GM23338 (cell line): ENCODE measurements at regions not wholly inside any gene's neighbourhood (a gene's known extent, or its start where the extent isn't known, plus 50 kb on each side); places are given as distances from the start of the nearest gene placed in this dataset.

ENCODE experiments used
- ATAC-seq: fragments of 200-7000 bp; cut with Tn5 transposase; 3 replicates; pipeline ENCODE4 v1.9.1; 2020
- DNase-seq: peaks from one replicate; pipeline ENCODE4 v3.0.0-alpha.2; 2015; ENCODE audit warnings: low spot score
- H2AFZ ChIP-seq: fragments of 200-600 bp; sonication (generic); 2 replicates; pipeline ENCODE4 v1.8.0; 2016; ENCODE audit warnings: antibody characterized with exemption, mild to moderate bottlenecking, moderate library complexity
- H3F3A ChIP-seq: fragments of 200-600 bp; sonication (generic); replicated peaks from 2 replicates; pipeline ENCODE4 v1.8.0; 2017; ENCODE audit warnings: antibody characterized with exemption, mixed run types, low read depth
- H3K27ac ChIP-seq: fragments of 200-600 bp; sonication (generic); 2 replicates; pipeline ENCODE4 v1.6.1; 2016; ENCODE audit warnings: low read depth
- H3K27me3 ChIP-seq: fragments of 200-600 bp; sonication (generic); 2 replicates; pipeline ENCODE4 v1.8.0; 2016; ENCODE audit warnings: mild to moderate bottlenecking, mixed run types, moderate library complexity; ENCODE audit not compliant: insufficient read depth
- H3K36me3 ChIP-seq: fragments of 200-600 bp; sonication (generic); 2 replicates; pipeline ENCODE4 v1.8.0; 2016; ENCODE audit warnings: mild to moderate bottlenecking; ENCODE audit not compliant: insufficient read depth
- H3K4me1 ChIP-seq: fragments of 200-600 bp; sonication (generic); 2 replicates; pipeline ENCODE4 v1.8.0; 2016; ENCODE audit warnings: mild to moderate bottlenecking, moderate library complexity; ENCODE audit not compliant: insufficient read depth
- H3K4me2 ChIP-seq: fragments of 200-600 bp; sonication (generic); 2 replicates; pipeline ENCODE4 v1.7.1; 2017; ENCODE audit warnings: mixed run types
- H3K4me3 ChIP-seq: fragments of 200-600 bp; sonication (generic); 2 replicates; pipeline ENCODE4 v1.6.1; 2016; ENCODE audit warnings: mixed run types
- H3K79me2 ChIP-seq: fragments of 200-600 bp; sonication (generic); replicated peaks from 2 replicates; pipeline ENCODE4 v1.8.0; 2017; ENCODE audit warnings: mild to moderate bottlenecking; ENCODE audit not compliant: insufficient read depth
- H3K9me2 ChIP-seq: fragments of 200-600 bp; sonication (generic); 2 replicates; pipeline ENCODE4 v1.8.0; 2017; ENCODE audit not compliant: insufficient read depth
- H4K20me1 ChIP-seq: fragments of 200-600 bp; sonication (generic); replicated peaks from 2 replicates; pipeline ENCODE4 v1.8.0; 2017; ENCODE audit warnings: mild to moderate bottlenecking; ENCODE audit not compliant: insufficient read depth
- H3K27ac Mint-ChIP-seq: 2 replicates; pipeline ENCODE4 v1.8.0; 2020; ENCODE audit warnings: inconsistent platforms, mild to moderate bottlenecking, moderate library complexity, mixed read lengths
- H3K27me3 Mint-ChIP-seq: 3 replicates; pipeline ENCODE4 v1.8.0; 2022; ENCODE audit warnings: low read depth, mild to moderate bottlenecking, moderate library complexity, mixed read lengths, inconsistent platforms; ENCODE audit not compliant: insufficient read depth, poor library complexity
- H3K36me3 Mint-ChIP-seq: 3 replicates; pipeline ENCODE4 v1.8.0; 2021; ENCODE audit warnings: low read depth, mild to moderate bottlenecking, inconsistent platforms, moderate library complexity, mixed read lengths
- H3K4me1 Mint-ChIP-seq: 3 replicates; pipeline ENCODE4 v1.8.0; 2020; ENCODE audit warnings: mild to moderate bottlenecking, inconsistent platforms, mixed read lengths
- H3K4me3 Mint-ChIP-seq: 3 replicates; pipeline ENCODE4 v1.8.0; 2021; ENCODE audit warnings: moderate library complexity, mild to moderate bottlenecking, inconsistent platforms, mixed read lengths
- H3K9me3 Mint-ChIP-seq: 3 replicates; pipeline ENCODE4 v1.8.0; 2020; ENCODE audit warnings: moderate library complexity, mild to moderate bottlenecking, inconsistent platforms, mixed read lengths
- CREB1 ChIP-seq: fragments of 250-450 bp; sonication (Bioruptor Pico); IDR thresholded peaks from 2 replicates; pipeline ENCODE4 v1.5.0; 2020; ENCODE audit warnings: low read depth, mild to moderate bottlenecking, moderate library complexity
- ETS1 ChIP-seq: IDR thresholded peaks from 2 replicates; pipeline ENCODE4 v1.6.1; 2016; ENCODE audit warnings: antibody characterized with exemption
- EZH2 ChIP-seq: fragments of 200-600 bp; sonication (generic); IDR thresholded peaks from one replicate; pipeline ENCODE4 v1.8.0; 2017; ENCODE audit warnings: antibody characterized with exemption, mild to moderate bottlenecking, low read depth; ENCODE audit not compliant: unreplicated experiment
- NANOG ChIP-seq: IDR thresholded peaks from 2 replicates; pipeline ENCODE4 v1.6.1; 2016; ENCODE audit warnings: antibody characterized with exemption, borderline replicate concordance
- TF ChIP-seq, protein P1 (sequence below): fragments of 250-450 bp; sonication (Bioruptor Pico); IDR thresholded peaks from 2 replicates; pipeline ENCODE4 v1.5.0; 2020; ENCODE audit warnings: mild to moderate bottlenecking, moderate library complexity

DNA sequence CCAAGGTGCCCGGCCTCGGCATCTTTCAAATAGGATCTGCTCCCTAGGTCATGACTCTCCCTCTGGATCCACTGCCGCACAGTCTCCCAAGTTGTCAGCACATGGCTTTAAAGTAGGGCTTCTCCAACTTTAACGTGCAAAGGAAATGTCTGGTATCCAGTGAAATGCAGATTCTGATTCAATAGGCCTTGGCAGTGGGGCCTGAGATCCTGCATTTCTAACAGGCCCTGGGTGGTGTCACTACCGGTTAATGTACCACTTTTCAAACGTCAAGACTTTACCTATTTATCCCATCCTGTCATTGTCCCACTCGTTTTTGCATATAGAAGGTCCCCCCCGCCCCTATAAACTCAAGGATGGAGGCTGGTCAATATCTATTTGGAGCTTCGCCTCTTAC is 137.6 kb upstream of the ZNF618 start (continued):
- TF ChIP-seq, protein P1, sequence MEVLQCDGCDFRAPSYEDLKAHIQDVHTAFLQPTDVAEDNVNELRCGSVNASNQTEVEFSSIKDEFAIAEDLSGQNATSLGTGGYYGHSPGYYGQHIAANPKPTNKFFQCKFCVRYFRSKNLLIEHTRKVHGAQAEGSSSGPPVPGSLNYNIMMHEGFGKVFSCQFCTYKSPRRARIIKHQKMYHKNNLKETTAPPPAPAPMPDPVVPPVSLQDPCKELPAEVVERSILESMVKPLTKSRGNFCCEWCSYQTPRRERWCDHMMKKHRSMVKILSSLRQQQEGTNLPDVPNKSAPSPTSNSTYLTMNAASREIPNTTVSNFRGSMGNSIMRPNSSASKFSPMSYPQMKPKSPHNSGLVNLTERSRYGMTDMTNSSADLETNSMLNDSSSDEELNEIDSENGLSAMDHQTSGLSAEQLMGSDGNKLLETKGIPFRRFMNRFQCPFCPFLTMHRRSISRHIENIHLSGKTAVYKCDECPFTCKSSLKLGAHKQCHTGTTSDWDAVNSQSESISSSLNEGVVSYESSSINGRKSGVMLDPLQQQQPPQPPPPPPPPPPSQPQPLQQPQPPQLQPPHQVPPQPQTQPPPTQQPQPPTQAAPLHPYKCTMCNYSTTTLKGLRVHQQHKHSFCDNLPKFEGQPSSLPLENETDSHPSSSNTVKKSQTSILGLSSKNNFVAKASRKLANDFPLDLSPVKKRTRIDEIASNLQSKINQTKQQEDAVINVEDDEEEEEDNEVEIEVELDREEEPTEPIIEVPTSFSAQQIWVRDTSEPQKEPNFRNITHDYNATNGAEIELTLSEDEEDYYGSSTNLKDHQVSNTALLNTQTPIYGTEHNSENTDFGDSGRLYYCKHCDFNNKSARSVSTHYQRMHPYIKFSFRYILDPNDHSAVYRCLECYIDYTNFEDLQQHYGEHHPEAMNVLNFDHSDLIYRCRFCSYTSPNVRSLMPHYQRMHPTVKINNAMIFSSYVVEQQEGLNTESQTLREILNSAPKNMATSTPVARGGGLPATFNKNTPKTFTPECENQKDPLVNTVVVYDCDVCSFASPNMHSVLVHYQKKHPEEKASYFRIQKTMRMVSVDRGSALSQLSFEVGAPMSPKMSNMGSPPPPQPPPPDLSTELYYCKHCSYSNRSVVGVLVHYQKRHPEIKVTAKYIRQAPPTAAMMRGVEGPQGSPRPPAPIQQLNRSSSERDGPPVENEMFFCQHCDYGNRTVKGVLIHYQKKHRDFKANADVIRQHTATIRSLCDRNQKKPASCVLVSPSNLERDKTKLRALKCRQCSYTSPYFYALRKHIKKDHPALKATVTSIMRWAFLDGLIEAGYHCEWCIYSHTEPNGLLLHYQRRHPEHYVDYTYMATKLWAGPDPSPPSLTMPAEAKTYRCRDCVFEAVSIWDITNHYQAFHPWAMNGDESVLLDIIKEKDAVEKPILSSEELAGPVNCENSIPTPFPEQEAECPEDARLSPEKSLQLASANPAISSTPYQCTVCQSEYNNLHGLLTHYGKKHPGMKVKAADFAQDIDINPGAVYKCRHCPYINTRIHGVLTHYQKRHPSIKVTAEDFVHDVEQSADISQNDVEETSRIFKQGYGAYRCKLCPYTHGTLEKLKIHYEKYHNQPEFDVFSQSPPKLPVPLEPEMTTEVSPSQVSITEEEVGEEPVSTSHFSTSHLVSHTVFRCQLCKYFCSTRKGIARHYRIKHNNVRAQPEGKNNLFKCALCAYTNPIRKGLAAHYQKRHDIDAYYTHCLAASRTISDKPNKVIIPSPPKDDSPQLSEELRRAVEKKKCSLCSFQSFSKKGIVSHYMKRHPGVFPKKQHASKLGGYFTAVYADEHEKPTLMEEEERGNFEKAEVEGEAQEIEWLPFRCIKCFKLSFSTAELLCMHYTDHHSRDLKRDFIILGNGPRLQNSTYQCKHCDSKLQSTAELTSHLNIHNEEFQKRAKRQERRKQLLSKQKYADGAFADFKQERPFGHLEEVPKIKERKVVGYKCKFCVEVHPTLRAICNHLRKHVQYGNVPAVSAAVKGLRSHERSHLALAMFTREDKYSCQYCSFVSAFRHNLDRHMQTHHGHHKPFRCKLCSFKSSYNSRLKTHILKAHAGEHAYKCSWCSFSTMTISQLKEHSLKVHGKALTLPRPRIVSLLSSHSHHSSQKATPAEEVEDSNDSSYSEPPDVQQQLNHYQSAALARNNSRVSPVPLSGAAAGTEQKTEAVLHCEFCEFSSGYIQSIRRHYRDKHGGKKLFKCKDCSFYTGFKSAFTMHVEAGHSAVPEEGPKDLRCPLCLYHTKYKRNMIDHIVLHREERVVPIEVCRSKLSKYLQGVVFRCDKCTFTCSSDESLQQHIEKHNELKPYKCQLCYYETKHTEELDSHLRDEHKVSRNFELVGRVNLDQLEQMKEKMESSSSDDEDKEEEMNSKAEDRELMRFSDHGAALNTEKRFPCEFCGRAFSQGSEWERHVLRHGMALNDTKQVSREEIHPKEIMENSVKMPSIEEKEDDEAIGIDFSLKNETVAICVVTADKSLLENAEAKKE (CRISPR knock-in tag), result no peak
- TF ChIP-seq NANOG (no peak), CREB1 (CRISPR knock-in tag) (no peak), ETS1 (no peak), EZH2 (no peak)

DNA sequence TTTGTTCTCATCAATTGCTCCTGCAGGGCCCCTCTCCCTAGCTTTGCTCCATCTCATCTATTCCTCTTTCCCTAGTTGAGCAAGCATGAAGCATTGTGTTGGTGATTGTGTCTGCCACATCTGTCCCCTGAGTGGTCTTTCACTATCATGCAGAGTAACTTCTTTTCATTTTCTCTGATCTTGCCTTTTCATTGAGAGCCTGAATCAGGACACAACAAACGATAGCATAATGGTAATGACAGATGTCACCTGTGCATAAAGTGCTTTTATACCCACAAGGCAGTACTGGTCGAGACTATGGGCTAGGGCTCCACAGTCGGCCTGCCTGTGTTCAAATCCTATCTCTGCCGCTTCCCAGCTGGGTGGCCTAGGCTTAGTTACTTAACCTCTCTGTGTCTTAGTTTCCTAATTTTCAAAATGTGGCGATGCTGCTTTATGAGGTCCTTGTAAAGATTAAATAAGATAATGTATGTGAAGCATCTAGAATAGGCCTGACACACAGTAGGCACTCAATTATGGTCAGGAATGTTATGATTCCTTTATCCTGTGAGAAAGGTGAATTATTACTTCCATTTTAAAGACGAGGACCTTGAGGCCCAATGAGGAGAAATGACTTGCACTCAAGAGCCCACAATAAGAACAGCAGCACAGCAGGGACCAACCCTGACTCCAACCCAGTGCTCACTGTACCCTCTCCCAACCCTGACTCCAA is 137.1 kb upstream of the ZNF618 start:
- H4K20me1 ChIP-seq, result no peaks in the 10 kb centered on the region
- peaks cover 11% of the 10 kb centered on the region for H3K36me3 Mint-ChIP-seq
- no peak overlapping the region for H3K4me3 Mint-ChIP-seq
- DNase-seq (peak; percentile 64), ATAC-seq (peak; percentile 58)
- no peak overlapping the region for H3K27ac ChIP-seq
- no peaks in the 10 kb centered on the region for H3K9me2 ChIP-seq
- H3K27me3 ChIP-seq, result no peaks in the 10 kb centered on the region
- H3K4me1 ChIP-seq, result peaks cover 17% of the 10 kb centered on the region
- H3K79me2 ChIP-seq, result no peaks in the 10 kb centered on the region
- peaks cover 30% of the 10 kb centered on the region for H3K4me1 Mint-ChIP-seq
- TF ChIP-seq, protein P1 (CRISPR knock-in tag), result peak; percentile 69
- no peak for TF ChIP-seq CREB1 (CRISPR knock-in tag)
- H3K4me2 ChIP-seq, result no peak overlapping the region
- peaks cover 13% of the 10 kb centered on the region for H3K9me3 Mint-ChIP-seq
- peaks cover 18% of the 10 kb centered on the region for H3K27me3 Mint-ChIP-seq
- H2AFZ ChIP-seq, result no peak overlapping the region
- no peak overlapping the region for H3K4me3 ChIP-seq
- H3K27ac Mint-ChIP-seq, result no peak overlapping the region
- H3K36me3 ChIP-seq, result no peaks in the 10 kb centered on the region
- H3F3A ChIP-seq, result 0 out of 2 replicates have a peak, but pooled peaks cover 7% of the 10 kb centered on the region
